ENCODE measurements at regions not wholly inside any gene's neighbourhood (a gene's known extent, or its start where the extent isn't known, plus 50 kb on each side); places are given as distances from the start of the nearest gene placed in this dataset.

- no peaks in the 10 kb centered on the region for H3K9me2 ChIP-seq (replicated peaks; ENCODE audit: insufficient read depth)
- no peak overlapping the region for H3K27ac ChIP-seq
- no peaks in the 10 kb centered on the region for H4K20me1 ChIP-seq (ENCODE audit: insufficient read depth, poor library complexity, severe bottlenecking)
- 84% methylated on average over 8 of the region's 8 CpGs for WGBS (ENCODE audit: low lambda C conversion rate, missing lambda C conversion rate)
- H3K9me3 ChIP-seq (ENCODE audit: low read depth) = no peaks in the 10 kb centered on the region
- TF ChIP-seq EZH2phosphoT487 (IDR thresholded peaks at IDR 0.05; ENCODE audit: low read depth, severe bottlenecking, unreplicated experiment) = no peak
- TF ChIP-seq CTCF (IDR thresholded peaks at IDR 0.05; ENCODE audit: poor library complexity) = no peak
- TF ChIP-seq EZH2 (IDR thresholded peaks at IDR 0.05; ENCODE audit: borderline replicate concordance) = no peak
- H3K36me3 ChIP-seq (replicated peaks; ENCODE audit: insufficient read depth, low read depth) = no peaks in the 10 kb centered on the region
- no peaks in the 10 kb centered on the region for H3K79me2 ChIP-seq
- no peaks in the 10 kb centered on the region for H3K4me1 ChIP-seq (ENCODE audit: insufficient read depth)
- H3K4me2 ChIP-seq = no peak overlapping the region
- H3K27me3 ChIP-seq = no peaks in the 10 kb centered on the region
- DNase-seq (ENCODE audit: low spot score) = no peak
- H2AFZ ChIP-seq = no peak overlapping the region
- no peak overlapping the region for H3K4me3 ChIP-seq
These were observed 486.5 kb downstream of the TMEM114 start for GRCh38 chr16:8103649-8104289.

- Histone ChIP-seq H3K79me2 (no peaks in the 10 kb centered on the region), H3K4me1 (ENCODE audit: insufficient read depth) (no peaks in the 10 kb centered on the region), H3K9me3 (ENCODE audit: low read depth) (no peaks in the 10 kb centered on the region), H3K27ac (no peak overlapping the region), H3K4me2 (no peak overlapping the region), H3K4me3 (no peak overlapping the region), H3K9me2 (replicated peaks; ENCODE audit: insufficient read depth) (no peaks in the 10 kb centered on the region), H4K20me1 (ENCODE audit: insufficient read depth, poor library complexity, severe bottlenecking) (no peaks in the 10 kb centered on the region), H3K36me3 (replicated peaks; ENCODE audit: insufficient read depth, low read depth) (no peaks in the 10 kb centered on the region), H2AFZ (no peak overlapping the region), H3K27me3 (no peaks in the 10 kb centered on the region)
- no peak for DNase-seq (ENCODE audit: low spot score)
- TF ChIP-seq EZH2phosphoT487 (IDR thresholded peaks at IDR 0.05; ENCODE audit: low read depth, severe bottlenecking, unreplicated experiment) (no peak), CTCF (IDR thresholded peaks at IDR 0.05; ENCODE audit: poor library complexity) (no peak), EZH2 (IDR thresholded peaks at IDR 0.05; ENCODE audit: borderline replicate concordance) (no peak)
- 78% methylated on average over 4 of the region's 4 CpGs for WGBS (ENCODE audit: low lambda C conversion rate, missing lambda C conversion rate)
These were observed 490.7 kb downstream of the TMEM114 start for GRCh38 chr16:8099586-8099985.

GRCh38 chr16:8098947-8099512 is 491.3 kb downstream of the TMEM114 start:
- Histone ChIP-seq H3K9me2 (replicated peaks; ENCODE audit: insufficient read depth) (no peaks in the 10 kb centered on the region), H3K27ac (no peak overlapping the region), H3K36me3 (replicated peaks; ENCODE audit: insufficient read depth, low read depth) (no peaks in the 10 kb centered on the region), H3K4me1 (ENCODE audit: insufficient read depth) (no peaks in the 10 kb centered on the region), H3K79me2 (no peaks in the 10 kb centered on the region), H3K4me3 (no peak overlapping the region), H3K9me3 (ENCODE audit: low read depth) (no peaks in the 10 kb centered on the region), H4K20me1 (ENCODE audit: insufficient read depth, poor library complexity, severe bottlenecking) (no peaks in the 10 kb centered on the region), H3K27me3 (no peaks in the 10 kb centered on the region), H2AFZ (no peak overlapping the region), H3K4me2 (no peak overlapping the region)
- WGBS (ENCODE audit: low lambda C conversion rate, missing lambda C conversion rate) = 85% methylated on average over 11 of the region's 11 CpGs
- TF ChIP-seq CTCF (IDR thresholded peaks at IDR 0.05; ENCODE audit: poor library complexity) (no peak), EZH2 (IDR thresholded peaks at IDR 0.05; ENCODE audit: borderline replicate concordance) (no peak), EZH2phosphoT487 (IDR thresholded peaks at IDR 0.05; ENCODE audit: low read depth, severe bottlenecking, unreplicated experiment) (no peak)
- DNase-seq (ENCODE audit: low spot score) = no peak
